ENCODE measurements at regions not wholly inside any gene's neighbourhood (a gene's known extent, or its start where the extent isn't known, plus 50 kb on each side); places are given as distances from the start of the nearest gene placed in this dataset.

GRCh38 chr14:85421186-85421877 lies 108.6 kb upstream of the FLRT2 start:
- TF ChIP-seq CTCF (IDR thresholded peaks at IDR 0.05), result no peak
- TF ChIP-seq POLR2A (IDR thresholded peaks at IDR 0.05), result no peak
